H1 (cell line): ENCODE measurements at regions not wholly inside any gene's neighbourhood (a gene's known extent, or its start where the extent isn't known, plus 50 kb on each side); places are given as distances from the start of the nearest gene placed in this dataset.

Source experiments
- CTCF ChIA-PET: fragments of 300-600 bp; sonication (Branson Sonifier 250); formaldehyde crosslinking; loops from one replicate; lab custom pipeline; 2021; ENCODE audit not compliant: partially characterized antibody; lab: Charles Lee
- POLR2A ChIA-PET: fragments of 300-600 bp; sonication (Branson Sonifier 250); formaldehyde crosslinking; loops from one replicate; lab custom pipeline; 2021; ENCODE audit warnings: inconsistent platforms; ENCODE audit not compliant: partially characterized antibody; lab: Charles Lee
- DNase-seq, 2 experiments: peaks; one replicate each; pipeline versions ENCODE4 v3.0.0 to v3.0.0-alpha.2; 2010 to 2022; ENCODE audit warnings: low spot score in 2 of 2, low read depth in 1 of 2, mixed read lengths in 1 of 2
- FAIRE-seq: peaks from 2 replicates; lab custom pipeline; 2011; peaks lifted over from hg19 to GRCh38; lab: Jason Lieb, UNC
- H2AFZ ChIP-seq: 2 replicates; pipeline ENCODE4 v1.8.1; 2012; ENCODE audit warnings: low read length, inconsistent platforms
- H2AK5ac ChIP-seq: 2 replicates; pipeline ENCODE4 v1.6.1; 2013; ENCODE audit warnings: low read depth, low read length
- H2BK120ac ChIP-seq: replicated peaks from 2 replicates; pipeline ENCODE3; 2013; ENCODE audit warnings: low read depth, low read length, inconsistent platforms
- H2BK12ac ChIP-seq: 2 replicates; pipeline ENCODE4 v1.6.1; 2013; ENCODE audit warnings: low read depth, low read length
- H2BK15ac ChIP-seq: 2 replicates; pipeline ENCODE4 v1.6.1; 2013; ENCODE audit warnings: low read length
- H2BK20ac ChIP-seq: 2 replicates; pipeline ENCODE4 v1.6.1; 2013; ENCODE audit warnings: low read length
- H2BK5ac ChIP-seq: 2 replicates; pipeline ENCODE4 v1.6.1; 2013; ENCODE audit warnings: low read depth, low read length
- H3K14ac ChIP-seq: 2 replicates; pipeline ENCODE4 v1.6.1; 2013; ENCODE audit warnings: inconsistent platforms; ENCODE audit not compliant: insufficient read length
- H3K18ac ChIP-seq: 2 replicates; pipeline ENCODE4 v1.6.1; 2013; ENCODE audit warnings: low read length; ENCODE audit errors: extremely low read depth
- H3K23ac ChIP-seq: 2 replicates; pipeline ENCODE4 v1.6.1; 2013; ENCODE audit warnings: inconsistent platforms; ENCODE audit not compliant: insufficient read length
- H3K23me2 ChIP-seq: 2 replicates; pipeline ENCODE4 v1.6.1; 2013; ENCODE audit warnings: low read depth, low read length
- H3K27ac ChIP-seq: 2 replicates; pipeline ENCODE4 v1.6.1; 2011; ENCODE audit warnings: low read depth, low read length, inconsistent platforms
- H3K27me3 ChIP-seq, 4 experiments: replicated peaks in 1 of 4; 1 replicate in 1 of 4; 2 replicates in 3 of 4; pipeline versions ENCODE4 v1.6.1 to v1.8.1; 2011 to 2013; ENCODE audit warnings: low read length in 3 of 4, mild to moderate bottlenecking in 3 of 4, inconsistent platforms in 2 of 4, mixed read lengths in 2 of 4, moderate library complexity in 1 of 4; ENCODE audit not compliant: control insufficient read depth in 3 of 4, insufficient read depth in 3 of 4; ENCODE audit errors: extremely low read depth in 1 of 4
- H3K36me3 ChIP-seq, 4 experiments: 2 replicates each; pipeline versions ENCODE4 v1.6.1 to v1.8.1; 2011 to 2013; ENCODE audit warnings: mild to moderate bottlenecking in 4 of 4, low read length in 3 of 4, moderate library complexity in 2 of 4, control low read depth in 1 of 4, inconsistent platforms in 1 of 4; ENCODE audit not compliant: insufficient read depth in 4 of 4, control insufficient read depth in 2 of 4
- H3K4ac ChIP-seq: replicated peaks from 2 replicates; pipeline ENCODE3; 2013; ENCODE audit warnings: low read length, low read depth, mixed read lengths, inconsistent platforms; ENCODE audit not compliant: insufficient read length
- H3K4me1 ChIP-seq, 4 experiments: replicated peaks in 1 of 4; 1 replicate in 1 of 4; 2 replicates in 3 of 4; pipeline versions ENCODE4 v1.6.1 to v1.8.1; 2011 to 2013; ENCODE audit warnings: low read length in 3 of 4, inconsistent platforms in 2 of 4, mixed read lengths in 1 of 4; ENCODE audit not compliant: insufficient read depth in 4 of 4, control insufficient read depth in 3 of 4
- H3K4me2 ChIP-seq, 2 experiments: 2 replicates each; pipeline versions ENCODE4 v1.6.1 to v1.8.1; 2011 to 2013; ENCODE audit warnings: low read depth in 2 of 2, low read length in 2 of 2, control low read depth in 1 of 2, inconsistent platforms in 1 of 2, mild to moderate bottlenecking in 1 of 2; ENCODE audit not compliant: insufficient read depth in 1 of 2
- H3K4me3 ChIP-seq, 4 experiments: fragments of 200-600, 300-600 bp in 1 of 4; sonication (generic), shearing (Covaris generic), sonication (Bioruptor Twin) in 1 of 4; 2 replicates each; pipeline versions ENCODE4 v1.5.1 to v1.8.1; 2011 to 2016; ENCODE audit warnings: low read length in 4 of 4, low read depth in 3 of 4, control low read depth in 2 of 4, inconsistent platforms in 2 of 4, mild to moderate bottlenecking in 2 of 4, mixed read lengths in 1 of 4, moderate library complexity in 1 of 4; ENCODE audit not compliant: insufficient read depth in 2 of 4; ENCODE audit errors: extremely low read depth in 1 of 4
- H3K56ac ChIP-seq: replicated peaks from 2 replicates; pipeline ENCODE3; 2013; ENCODE audit warnings: low read depth, mild to moderate bottlenecking, mixed read lengths, low read length, inconsistent platforms; ENCODE audit not compliant: insufficient read length
- H3K79me1 ChIP-seq: 2 replicates; pipeline ENCODE4 v1.6.1; 2013; ENCODE audit warnings: low read depth, low read length, control low read depth
- H3K79me2 ChIP-seq, 2 experiments: 2 replicates each; pipeline versions ENCODE4 v1.6.1 to v1.8.1; 2012 to 2013; ENCODE audit warnings: low read length in 2 of 2, mild to moderate bottlenecking in 2 of 2, inconsistent platforms in 1 of 2; ENCODE audit not compliant: insufficient read depth in 2 of 2, control insufficient read depth in 1 of 2
- H3K9ac ChIP-seq, 4 experiments: replicated peaks in 1 of 4; 1 replicate in 1 of 4; 2 replicates in 3 of 4; pipeline versions ENCODE4 v1.6.1 to v1.8.1; 2011 to 2013; ENCODE audit warnings: low read depth in 3 of 4, low read length in 3 of 4, control low read depth in 2 of 4, mild to moderate bottlenecking in 2 of 4, moderate library complexity in 2 of 4, inconsistent platforms in 1 of 4; ENCODE audit errors: extremely low read depth in 1 of 4
- H3K9me3 ChIP-seq, 2 experiments: 2 replicates each; pipeline versions ENCODE4 v1.6.1 to v1.8.1; 2012 to 2013; ENCODE audit warnings: mild to moderate bottlenecking in 2 of 2, moderate library complexity in 2 of 2, control low read depth in 1 of 2, inconsistent platforms in 1 of 2, low read depth in 1 of 2, low read length in 1 of 2, mixed read lengths in 1 of 2; ENCODE audit not compliant: insufficient read depth in 2 of 2
- H4K20me1 ChIP-seq, 2 experiments: replicated peaks in 1 of 2; 2 replicates each; pipeline versions ENCODE3 to v1.8.1; 2011 to 2013; ENCODE audit warnings: inconsistent platforms in 2 of 2, low read length in 2 of 2, mild to moderate bottlenecking in 1 of 2; ENCODE audit not compliant: insufficient read depth in 2 of 2, control insufficient read depth in 1 of 2
- H4K5ac ChIP-seq: 2 replicates; pipeline ENCODE4 v1.6.1; 2013; ENCODE audit warnings: low read length, low read depth, mixed read lengths, inconsistent platforms; ENCODE audit not compliant: insufficient read length
- H4K8ac ChIP-seq: 2 replicates; pipeline ENCODE4 v1.8.0; 2013; ENCODE audit warnings: mild to moderate bottlenecking, moderate library complexity, low read length, inconsistent platforms; ENCODE audit not compliant: insufficient read depth; ENCODE audit errors: extremely low read depth
- H4K91ac ChIP-seq: replicated peaks from 2 replicates; pipeline ENCODE3; 2013; ENCODE audit warnings: low read length, mixed read lengths, inconsistent platforms; ENCODE audit not compliant: insufficient read length
- HDAC2 ChIP-seq, 2 experiments: fragments of 300-600 bp in 1 of 2; sonication (generic) in 1 of 2; IDR thresholded peaks; 2 replicates each; pipeline ENCODE4 v1.6.1; 2011 to 2012; ENCODE audit warnings: low read depth in 2 of 2, low read length in 2 of 2, mild to moderate bottlenecking in 2 of 2, moderate library complexity in 2 of 2, borderline replicate concordance in 1 of 2, inconsistent platforms in 1 of 2
- WGBS, 2 experiments: shearing (Covaris generic) in 1 of 2; methylation state at CpG; one replicate each; pipeline versions ENCODE4 v1.1.6 to v1.1.7; 2013 to 2015; ENCODE audit warnings: low lambda C conversion rate in 2 of 2, mixed read lengths in 2 of 2, inconsistent platforms in 1 of 2, low coverage in 1 of 2, missing lambda C conversion rate in 1 of 2; ENCODE audit not compliant: insufficient replicate concordance in 2 of 2, insufficient coverage in 1 of 2, insufficient read length in 1 of 2; ENCODE audit errors: extremely low coverage in 1 of 2, missing lambda C conversion rate in 1 of 2; 5-methylcytosine and 5-hydroxymethylcytosine counted together

GRCh38 chr7:36076074-36076473 lies 77.0 kb upstream of the EEPD1 start:
- Histone ChIP-seq H3K14ac (no peak overlapping the region), H3K23ac (no peak overlapping the region), H4K5ac (no peak overlapping the region), H4K20me1 (no peaks in the 10 kb centered on the region), H3K4me1 (no peaks in the 10 kb centered on the region; a peak in 1 of 7 replicates), H2BK120ac (no peak overlapping the region), H3K23me2 (no peaks in the 10 kb centered on the region), H2AK5ac (no peak overlapping the region), H3K9me3 (no peaks in the 10 kb centered on the region), H3K4me2 (no peak overlapping the region), H3K56ac (no peak overlapping the region), H3K27me3 (no peaks in the 10 kb centered on the region), H3K27ac (no peak overlapping the region), H3K18ac (no peak overlapping the region), H3K4me3 (no peak overlapping the region), H2BK12ac (no peak overlapping the region), H2AFZ (no peak overlapping the region), H4K8ac (no peak overlapping the region), H3K79me1 (no peaks in the 10 kb centered on the region), H2BK20ac (no peak overlapping the region), H3K36me3 (no peaks in the 10 kb centered on the region), H2BK15ac (no peak overlapping the region), H3K9ac (no peak overlapping the region), H4K91ac (no peak overlapping the region), H2BK5ac (no peak overlapping the region), H3K4ac (no peak overlapping the region), H3K79me2 (no peaks in the 10 kb centered on the region)
- FAIRE-seq (no peak), DNase-seq (no peak)
- ChIA-PET POLR2A (no interaction called here), CTCF (interaction anchor here (0.9 kb wide), 1 partner anchor 55 kb away, joined by 4 read pairs; no protein-coding TSS in a partner anchor)
- WGBS, 2 experiments = 89% methylated on average over 5 of the region's 5 CpGs; no CpG with 5 or more reads in 1 of the 2 experiments
- no peak for TF ChIP-seq HDAC2 (IDR thresholded peaks at IDR 0.05; ENCODE audit: borderline replicate concordance in 1 of 2, low read depth in 2 of 2, low read length in 2 of 2)
